ENCODE measurements at regions not wholly inside any gene's neighbourhood (a gene's known extent, or its start where the extent isn't known, plus 50 kb on each side); places are given as distances from the start of the nearest gene placed in this dataset.

- TF ChIP-seq CTCF (IDR thresholded peaks at IDR 0.05) (no peak), POLR2A (IDR thresholded peaks at IDR 0.05) (no peak)
Observed at GRCh38 chr12:25802143-25802542, 156.3 kb upstream of the RASSF8 start.

All from esophagus squamous epithelium (tissue), 4 donors.